Mucosa of stomach (tissue), 1 donor: ENCODE measurements at regions not wholly inside any gene's neighbourhood (a gene's known extent, or its start where the extent isn't known, plus 50 kb on each side); places are given as distances from the start of the nearest gene placed in this dataset.
"Not testable (repeated sequence)": the region's sequence is repeated elsewhere in the genome, so short reads cannot be mapped to it uniquely, and the experiment has no call there.

Source experiments
- H3K27me3 ChIP-seq: one replicate; pipeline ENCODE4 v1.7.0; 2013; ENCODE audit warnings: mild to moderate bottlenecking, low read length; ENCODE audit not compliant: control insufficient read depth, insufficient read depth
- H3K36me3 ChIP-seq: one replicate; pipeline ENCODE4 v1.7.0; 2013; ENCODE audit warnings: low read length; ENCODE audit not compliant: control insufficient read depth, insufficient read depth
- H3K4me1 ChIP-seq: one replicate; pipeline ENCODE4 v1.7.0; 2013; ENCODE audit warnings: mild to moderate bottlenecking, low read length; ENCODE audit not compliant: control insufficient read depth, insufficient read depth
- H3K4me3 ChIP-seq: one replicate; pipeline ENCODE4 v1.7.0; 2013; ENCODE audit warnings: low read length
- H3K9ac ChIP-seq: one replicate; pipeline ENCODE4 v1.7.0; 2013; ENCODE audit warnings: mild to moderate bottlenecking, low read length, moderate library complexity
- H3K9me3 ChIP-seq: one replicate; pipeline ENCODE4 v1.7.0; 2013; ENCODE audit warnings: mild to moderate bottlenecking, low read length, moderate library complexity; ENCODE audit not compliant: control insufficient read depth
- donor health status: Pancreatic carcinoma.

DNA sequence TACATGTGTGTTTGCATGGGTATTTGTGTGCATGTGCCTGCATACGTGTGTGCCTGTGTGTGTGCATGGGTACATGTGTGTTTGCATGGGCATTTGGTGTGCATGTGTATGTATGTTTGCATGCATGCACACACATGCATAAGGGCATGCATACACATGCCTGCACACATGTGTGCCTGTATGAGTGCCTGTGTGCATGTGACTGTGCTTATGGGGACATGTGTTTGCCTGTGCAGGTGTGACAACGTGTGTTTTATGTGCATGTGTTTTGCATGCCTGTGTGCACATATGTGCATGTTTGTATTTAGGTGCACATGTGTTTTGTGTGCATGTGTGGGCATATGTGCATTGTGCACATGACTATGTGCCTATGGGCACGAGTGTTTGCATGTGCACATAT lies 165.7 kb downstream of the ERMARD start:
- H3K9me3 ChIP-seq = no peaks in the 10 kb centered on the region
- no peaks in the 10 kb centered on the region for H3K36me3 ChIP-seq
- H3K27me3 ChIP-seq = no peaks in the 10 kb centered on the region
- no peaks in the 10 kb centered on the region for H3K4me1 ChIP-seq
- no peak overlapping the region for H3K4me3 ChIP-seq
- no peak overlapping the region for H3K9ac ChIP-seq

GRCh38 chr6:169915769-169916550 lies 164.5 kb downstream of the ERMARD start:
- Histone ChIP-seq H3K4me3 (no peak overlapping the region), H3K9ac (no peak overlapping the region), H3K9me3 (no peaks in the 10 kb centered on the region), H3K27me3 (no peaks in the 10 kb centered on the region), H3K4me1 (no peaks in the 10 kb centered on the region), H3K36me3 (no peaks in the 10 kb centered on the region)

DNA sequence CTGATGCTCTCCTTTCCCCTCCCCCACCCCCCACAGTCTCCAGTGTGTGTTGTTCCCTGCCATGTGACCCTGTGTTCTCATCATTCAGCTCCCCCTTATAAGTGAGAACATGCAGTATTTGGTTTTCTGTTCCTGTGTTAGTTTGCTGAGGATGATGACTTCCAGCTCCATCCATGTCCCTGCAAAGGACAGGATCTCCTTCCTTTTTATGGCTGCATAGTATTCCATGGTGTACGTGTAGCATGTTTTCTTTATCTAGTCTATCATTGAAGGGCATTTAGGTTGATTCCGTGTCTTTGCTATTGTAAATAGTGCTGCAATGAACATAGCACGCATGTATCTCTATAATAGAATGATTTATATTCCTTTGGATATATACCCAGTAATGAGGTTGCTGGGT lies 162.3 kb downstream of the ERMARD start:
- not testable (repeated sequence) for H3K27me3 ChIP-seq, H3K36me3 ChIP-seq, H3K9ac ChIP-seq

DNA sequence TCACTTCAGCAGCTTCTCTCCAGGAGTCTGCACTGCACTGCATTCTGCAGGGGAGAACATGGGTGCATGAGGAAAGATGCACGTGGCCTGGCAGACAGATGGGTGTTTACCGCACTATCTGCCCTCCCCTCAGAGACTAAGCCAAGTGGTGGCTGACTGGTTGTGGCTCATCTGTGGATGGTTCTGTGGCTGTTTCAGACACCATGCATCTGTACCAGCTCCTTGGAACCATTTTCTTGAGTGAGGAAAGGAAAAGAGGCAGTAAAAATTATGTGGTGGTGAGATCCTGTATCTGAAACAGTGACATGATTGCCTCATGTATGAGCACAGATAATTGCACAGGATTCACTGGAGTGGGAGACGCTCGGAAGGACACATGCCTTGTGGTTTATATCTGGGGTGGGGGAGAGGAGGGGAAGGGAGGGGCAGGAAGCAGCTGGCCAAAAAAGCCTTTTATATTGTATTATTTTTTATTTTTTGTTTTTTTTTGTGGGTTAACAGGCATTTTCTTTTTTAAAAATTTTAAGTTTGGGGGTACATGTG lies 161.7 kb downstream of the ERMARD start:
- Histone ChIP-seq H3K36me3 (no peaks in the 10 kb centered on the region), H3K9me3 (no peaks in the 10 kb centered on the region), H3K4me3 (no peak overlapping the region), H3K9ac (no peak overlapping the region), H3K4me1 (no peaks in the 10 kb centered on the region), H3K27me3 (no peaks in the 10 kb centered on the region)

More for the DNA sequence above, 162.3 kb downstream of the ERMARD start:
- not testable (repeated sequence) for H3K9me3 ChIP-seq, H3K4me1 ChIP-seq, H3K4me3 ChIP-seq

DNA sequence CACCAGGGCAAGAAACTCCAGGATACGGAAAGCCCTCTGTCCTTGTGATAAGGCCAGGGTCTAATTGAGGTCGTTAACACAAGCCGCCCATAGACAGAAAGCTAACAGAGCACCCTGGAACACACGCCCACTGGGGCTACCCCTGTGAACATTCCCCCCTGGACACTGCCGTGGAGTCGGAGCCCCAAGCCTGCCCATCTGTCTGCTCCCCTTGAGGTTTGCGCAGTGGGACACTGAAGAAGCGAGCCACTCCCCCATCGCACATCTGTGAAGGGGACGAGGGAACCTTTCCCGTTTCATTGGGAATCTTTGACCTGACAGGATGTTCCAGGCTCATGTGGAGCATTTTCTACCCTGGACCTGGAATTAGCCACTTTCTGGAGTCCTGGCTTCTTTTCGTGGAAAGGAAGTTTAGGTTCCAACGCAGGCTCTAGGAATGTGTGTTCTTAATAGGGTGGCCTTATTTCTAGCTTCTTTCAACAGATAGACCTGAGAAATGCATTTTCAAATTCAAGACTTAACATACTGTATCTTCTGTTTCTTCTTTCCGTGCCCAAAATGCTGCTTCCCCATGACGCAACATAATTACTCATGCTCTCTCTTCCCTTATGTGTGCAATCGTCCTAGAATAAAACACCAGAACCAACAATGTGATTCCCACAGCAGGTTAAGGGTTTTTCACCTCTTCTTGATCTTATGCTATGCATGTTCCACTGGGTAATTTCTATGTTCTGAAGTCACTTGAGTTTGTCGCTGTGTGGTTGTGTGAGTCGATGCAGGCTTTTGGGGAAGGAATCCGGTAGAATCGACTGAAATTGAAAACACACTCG lies 161.1 kb downstream of the ERMARD start:
- H3K27me3 ChIP-seq = no peaks in the 10 kb centered on the region
- no peaks in the 10 kb centered on the region for H3K9me3 ChIP-seq
- H3K4me3 ChIP-seq = no peak overlapping the region

DNA sequence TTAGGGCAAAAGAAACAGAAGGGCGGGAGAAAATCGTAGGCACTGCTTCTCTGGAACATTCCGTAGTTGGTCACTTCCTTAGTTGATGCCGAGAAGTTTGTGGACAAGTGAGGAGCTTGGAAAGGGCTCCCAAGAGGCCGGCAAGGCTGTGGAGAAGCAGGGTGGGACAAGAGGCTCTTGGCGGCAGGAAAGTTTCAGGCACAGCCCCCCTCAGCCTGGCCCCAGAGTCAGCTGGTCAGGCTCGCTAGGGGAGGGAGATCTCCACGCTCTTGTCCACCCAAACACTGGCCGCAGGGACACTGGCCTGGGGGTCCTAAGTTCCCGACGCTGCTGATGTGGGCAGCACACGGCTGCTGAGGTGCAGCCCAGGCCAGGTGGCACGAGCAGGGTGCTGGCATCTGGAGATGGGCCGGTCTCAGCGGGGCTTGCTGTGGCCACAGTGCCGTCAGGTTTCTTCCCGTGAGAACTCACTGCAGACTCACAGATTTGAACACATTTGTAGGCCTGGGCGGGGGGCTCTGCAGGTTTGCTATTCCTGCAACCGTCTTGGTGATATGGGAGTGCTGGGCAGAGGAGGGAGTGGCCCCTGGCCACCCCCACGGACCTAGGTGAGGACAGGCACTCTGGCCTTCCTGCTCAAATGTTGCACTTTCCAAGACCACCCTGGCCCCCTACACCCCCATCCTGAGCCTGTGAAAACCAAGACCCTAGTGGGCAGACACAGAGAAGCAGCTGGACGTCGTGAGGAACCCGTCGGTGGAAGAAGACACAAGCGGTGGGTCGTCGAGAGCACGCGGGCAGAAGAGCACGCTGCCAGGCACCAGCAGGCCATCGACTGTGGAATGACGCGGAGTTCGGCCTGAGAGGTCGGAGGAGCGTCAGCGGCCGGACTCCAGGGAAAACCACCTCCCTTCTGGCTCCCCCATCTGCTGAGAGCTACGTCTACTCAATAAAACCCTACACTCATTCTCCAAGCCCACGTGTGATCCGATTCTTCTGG lies 160.1 kb downstream of the ERMARD start:
- Histone ChIP-seq H3K4me3 (no peak overlapping the region), H3K9ac (no peak overlapping the region), H3K4me1 (no peaks in the 10 kb centered on the region), H3K36me3 (no peaks in the 10 kb centered on the region), H3K27me3 (no peaks in the 10 kb centered on the region), H3K9me3 (no peaks in the 10 kb centered on the region)

More for the DNA sequence above, 161.1 kb downstream of the ERMARD start:
- Histone ChIP-seq H3K4me1 (no peaks in the 10 kb centered on the region), H3K9ac (no peak overlapping the region), H3K36me3 (no peaks in the 10 kb centered on the region)

GRCh38 chr6:169909113-169909512 lies 157.7 kb downstream of the ERMARD start:
- Histone ChIP-seq H3K9ac (no peak overlapping the region), H3K4me3 (no peak overlapping the region), H3K27me3 (no peaks in the 10 kb centered on the region), H3K36me3 (no peaks in the 10 kb centered on the region), H3K9me3 (no peaks in the 10 kb centered on the region), H3K4me1 (peaks cover 7% of the 10 kb centered on the region)

- Histone ChIP-seq H3K9ac (no peak overlapping the region), H3K4me3 (no peak overlapping the region), H3K27me3 (no peaks in the 10 kb centered on the region), H3K9me3 (no peaks in the 10 kb centered on the region), H3K36me3 (no peaks in the 10 kb centered on the region), H3K4me1 (peaks cover 7% of the 10 kb centered on the region)
These were observed 157.0 kb downstream of the ERMARD start for GRCh38 chr6:169908403-169908933.

- H3K9me3 ChIP-seq = no peaks in the 10 kb centered on the region
- H3K4me1 ChIP-seq = peaks cover 7% of the 10 kb centered on the region
- H3K9ac ChIP-seq = no peak overlapping the region
- no peak overlapping the region for H3K4me3 ChIP-seq
- H3K36me3 ChIP-seq = no peaks in the 10 kb centered on the region
- H3K27me3 ChIP-seq = no peaks in the 10 kb centered on the region
These were observed 156.1 kb downstream of the ERMARD start for GRCh38 chr6:169907419-169908115.

- Histone ChIP-seq H3K36me3 (no peaks in the 10 kb centered on the region), H3K27me3 (no peaks in the 10 kb centered on the region), H3K9ac (no peak overlapping the region), H3K4me1 (peaks cover 7% of the 10 kb centered on the region), H3K4me3 (no peak overlapping the region), H3K9me3 (no peaks in the 10 kb centered on the region)
These were observed 155.4 kb downstream of the ERMARD start for GRCh38 chr6:169906688-169907418.
